NCI-H69 (cell line): ENCODE measurements at regions not wholly inside any gene's neighbourhood (a gene's known extent, or its start where the extent isn't known, plus 50 kb on each side); places are given as distances from the start of the nearest gene placed in this dataset.
A peak's percentile ranks its signal among the peaks of the same experiment; 100 is the strongest.

Experiments
- DNase-seq: peaks from one replicate; lab custom pipeline; 2025; lab: John Stamatoyannopoulos, UW

DNA sequence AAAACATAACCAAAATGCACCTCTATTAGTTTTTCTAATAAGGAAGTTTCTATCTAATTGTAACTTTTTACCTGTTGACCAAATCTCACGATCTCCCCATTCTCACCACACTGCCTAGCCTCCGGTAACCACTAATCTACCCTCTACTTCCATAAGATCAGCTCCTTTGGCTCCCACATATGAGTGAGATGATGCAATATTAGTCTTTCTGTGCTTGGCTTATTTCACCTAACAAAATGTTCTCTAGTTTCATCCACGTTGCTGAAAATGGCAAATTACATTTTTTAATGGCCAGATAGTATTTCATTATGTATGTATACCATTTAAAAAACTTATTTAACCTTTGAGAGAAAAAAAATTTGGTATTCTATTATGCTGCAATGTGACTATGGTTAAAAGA lies 379.0 kb upstream of the NXPH2 start:
- peak; percentile 10 for DNase-seq

DNA sequence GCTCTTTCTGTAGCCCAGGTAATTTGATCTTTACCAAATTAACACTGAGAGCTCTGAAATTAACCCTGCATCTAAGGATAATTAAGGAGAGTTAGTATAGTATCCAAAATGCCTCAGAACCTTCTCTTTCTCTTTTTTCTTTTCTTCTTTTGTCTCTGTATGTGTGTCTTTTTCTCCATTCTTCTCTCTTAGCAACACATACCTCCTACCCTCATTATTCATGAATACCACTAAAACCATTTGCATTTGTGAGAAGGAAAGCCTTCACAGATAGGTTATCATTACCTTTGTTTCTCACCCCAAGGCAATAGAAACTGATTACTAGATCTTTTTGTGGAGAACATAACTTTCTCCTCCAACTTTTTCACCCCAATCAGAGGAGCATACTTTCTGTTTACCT lies 376.5 kb upstream of the NXPH2 start:
- peak; percentile 52 for DNase-seq

DNA sequence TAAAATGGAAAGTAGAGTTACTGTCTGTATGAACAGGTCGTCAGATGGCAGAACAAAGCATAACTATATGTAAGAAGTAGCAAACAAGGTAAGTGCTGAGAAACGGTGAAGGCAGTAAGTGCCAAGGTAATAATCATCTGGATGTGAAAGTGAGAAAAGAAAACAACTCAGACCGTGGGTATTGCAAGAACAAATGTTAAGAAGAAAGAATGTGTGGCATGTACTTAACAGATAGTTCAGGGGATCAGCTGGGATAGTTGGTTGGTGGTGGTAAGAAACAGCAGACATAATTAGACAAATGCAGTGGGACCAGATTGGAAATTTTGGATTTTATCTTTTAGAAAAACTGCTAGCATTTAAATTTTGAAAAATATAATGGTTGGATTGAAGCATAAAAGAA lies 375.8 kb upstream of the NXPH2 start:
- peak; percentile 71 for DNase-seq

DNA sequence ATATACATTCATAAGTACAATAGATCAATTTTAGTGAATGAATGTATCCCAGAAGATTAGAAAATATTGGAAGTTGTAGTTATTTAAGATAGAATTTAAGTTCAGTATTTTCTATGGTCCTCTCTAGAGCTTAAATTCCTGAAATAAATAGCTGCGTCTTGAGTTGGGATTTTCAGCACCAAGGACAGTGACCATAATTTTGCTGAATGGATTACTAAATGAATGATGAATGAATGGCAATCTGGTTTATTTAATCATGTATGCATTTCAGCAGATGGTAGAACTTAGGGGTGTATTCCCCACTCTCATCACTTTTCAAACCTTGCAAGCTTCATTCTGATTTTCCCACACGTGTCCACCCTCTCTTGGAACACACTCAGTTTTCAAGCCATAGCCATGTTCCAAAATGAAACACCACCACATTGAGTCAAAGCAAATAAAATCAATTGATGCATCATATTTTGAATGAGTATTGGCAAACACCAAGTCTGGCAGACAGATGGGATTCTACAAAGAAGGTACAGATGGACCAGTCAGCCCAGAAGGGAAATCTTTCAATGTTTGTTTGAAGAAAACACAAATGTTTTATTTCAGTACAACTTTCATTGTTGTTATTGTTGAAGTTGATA lies 362.2 kb upstream of the NXPH2 start:
- DNase-seq: peak; percentile 64

DNA sequence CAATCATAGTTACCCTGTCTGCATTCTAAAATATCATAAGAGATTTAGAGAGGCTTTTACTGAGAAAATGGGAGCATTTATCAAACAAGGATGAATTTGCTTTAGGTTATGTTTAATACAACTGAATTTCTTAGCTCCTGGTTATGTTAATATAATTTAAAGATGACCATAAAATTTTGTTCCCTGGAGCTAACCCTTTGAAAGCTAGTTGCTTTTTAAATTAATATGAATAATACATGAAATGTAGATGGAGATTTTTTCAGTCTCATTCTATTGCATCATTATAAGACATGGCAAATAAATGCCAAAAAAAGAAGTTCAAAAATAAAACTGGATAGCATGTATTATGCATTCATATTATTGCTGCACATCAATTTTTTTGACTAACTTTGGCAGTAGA lies 344.1 kb upstream of the NXPH2 start:
- no peak for DNase-seq

DNA sequence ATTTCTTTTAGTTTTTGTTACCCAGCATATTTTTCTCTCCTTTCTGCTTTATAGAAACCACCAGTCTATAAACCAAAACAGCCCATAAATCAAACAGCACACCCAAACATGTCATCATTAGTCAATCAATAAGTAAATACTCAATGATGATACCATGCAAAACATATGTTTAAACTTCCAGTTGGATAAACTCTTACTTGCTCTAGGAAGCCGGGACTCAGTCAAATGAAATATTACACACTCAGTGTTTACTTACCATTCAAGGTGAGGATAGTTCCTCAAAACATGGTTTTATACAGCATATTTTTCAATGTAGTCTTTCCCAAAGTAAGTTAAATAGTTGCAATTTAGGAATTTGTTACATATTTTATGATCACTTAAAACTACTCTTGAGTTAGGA lies 343.6 kb upstream of the NXPH2 start:
- DNase-seq: no peak

DNA sequence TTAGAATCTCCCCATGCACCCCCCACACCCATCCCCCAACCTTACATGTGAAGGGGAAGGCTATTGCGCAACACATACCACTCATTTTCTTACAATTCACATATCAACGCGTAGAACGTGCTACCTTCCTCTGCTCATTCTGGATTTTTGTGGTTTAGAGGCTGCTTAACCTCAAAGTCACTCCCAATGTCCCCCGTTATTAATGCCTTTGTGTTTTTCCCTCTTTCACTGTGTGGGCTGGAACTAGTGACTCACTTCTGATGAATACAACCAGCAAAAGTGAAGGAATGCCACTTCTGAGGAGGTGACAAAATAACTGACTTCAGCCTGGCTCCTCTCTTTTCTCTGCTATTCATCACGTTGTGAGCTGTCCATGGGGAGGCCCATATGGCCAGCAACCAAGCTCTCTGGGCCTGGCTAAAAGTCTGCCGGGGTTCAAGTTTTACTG lies 342.5 kb upstream of the NXPH2 start:
- no peak for DNase-seq

DNA sequence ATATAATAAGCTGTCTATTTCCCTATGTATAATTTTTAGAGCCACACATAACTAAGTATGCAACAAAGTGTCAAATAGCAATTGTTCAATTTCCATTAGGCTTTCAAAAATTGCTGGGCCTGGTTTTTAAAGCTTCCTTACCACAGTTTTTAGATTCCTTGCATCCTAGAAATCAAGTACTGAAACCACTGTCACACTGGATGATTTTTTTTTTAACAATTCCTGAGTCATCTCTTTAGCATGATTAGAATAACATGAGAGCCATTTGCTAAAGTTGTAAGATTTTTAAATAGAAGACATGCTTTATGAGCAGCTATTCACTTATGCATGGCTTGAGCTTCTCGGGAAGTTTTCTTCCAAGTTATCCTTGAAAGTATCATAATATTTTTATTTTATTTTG lies 319.5 kb upstream of the NXPH2 start:
- no peak for DNase-seq

DNA sequence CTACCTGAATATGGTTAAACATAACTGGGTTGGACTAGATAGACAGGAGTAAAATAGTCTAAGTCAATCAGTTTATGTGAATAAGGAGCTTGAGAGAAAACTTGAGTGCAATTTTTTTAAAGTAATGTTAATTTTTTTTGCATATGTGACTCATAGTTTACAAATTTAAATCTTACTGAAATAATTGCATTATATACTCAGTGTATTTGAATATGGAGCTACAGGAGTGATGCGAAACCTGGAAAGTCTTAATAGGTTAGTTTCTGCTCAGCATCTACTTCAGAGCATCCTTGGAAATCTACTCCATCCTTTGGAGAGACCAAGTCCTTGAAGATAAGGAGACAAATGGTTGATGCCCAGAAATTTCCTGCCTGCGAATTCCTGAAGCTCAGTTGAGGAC lies 318.8 kb upstream of the NXPH2 start:
- no peak for DNase-seq

DNA sequence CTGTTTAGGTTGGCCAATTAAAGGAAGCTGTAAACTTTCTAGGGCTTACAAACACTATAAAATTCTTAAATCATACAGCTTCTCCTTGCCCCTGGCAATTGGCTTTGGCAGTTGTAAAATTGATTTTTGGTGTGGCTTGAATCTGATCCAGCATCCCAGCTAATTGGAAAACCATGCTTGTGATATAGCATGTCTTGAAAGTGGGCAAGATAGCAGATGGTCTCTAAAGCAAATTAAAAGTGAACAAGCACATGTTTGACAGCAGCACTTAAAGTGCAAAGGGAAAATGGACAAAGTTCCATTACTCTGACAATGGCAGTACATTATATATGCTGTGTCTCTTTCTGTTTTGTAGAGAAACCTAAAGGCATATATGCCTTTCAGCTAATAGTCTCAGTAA lies 302.9 kb upstream of the NXPH2 start:
- peak; percentile 44 for DNase-seq

DNA sequence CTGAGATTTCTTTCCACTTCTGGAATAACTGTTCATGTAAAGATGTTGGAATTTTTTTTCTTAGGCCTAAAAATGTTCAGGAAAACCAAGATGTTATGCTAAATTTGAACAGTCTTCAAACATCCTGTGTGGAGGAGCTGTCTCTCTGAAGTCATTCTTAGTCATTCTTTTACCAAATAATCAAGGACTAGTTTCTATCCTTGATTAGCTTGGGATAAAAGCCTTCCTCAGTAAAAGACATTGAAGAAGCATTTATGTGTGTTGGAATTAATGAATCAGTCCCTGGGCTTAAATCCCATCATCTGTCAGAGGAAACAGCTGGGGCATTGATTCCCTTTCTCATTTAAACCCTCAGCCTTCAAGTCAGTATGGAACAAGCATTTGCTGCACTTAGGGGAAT lies 300.1 kb upstream of the NXPH2 start:
- no peak for DNase-seq

DNA sequence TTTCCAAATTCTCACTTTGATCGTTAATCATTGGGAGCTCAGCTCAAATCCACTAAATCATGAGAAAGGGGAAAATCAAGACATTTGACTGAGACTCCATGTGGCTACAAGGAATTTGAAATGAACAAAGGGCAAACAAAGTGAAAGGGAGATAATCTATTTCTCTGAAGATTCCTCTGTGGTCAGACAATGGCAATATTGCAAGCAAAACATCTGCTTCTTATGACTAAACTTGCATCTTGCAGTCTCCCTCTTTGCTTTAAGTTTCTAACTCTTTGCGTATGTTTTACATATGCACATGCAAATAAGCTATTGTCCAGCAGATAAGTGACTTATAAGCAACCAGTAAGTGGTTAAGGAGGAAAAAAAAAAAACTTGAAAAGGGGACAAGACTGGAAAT lies 299.1 kb upstream of the NXPH2 start:
- DNase-seq: no peak

DNA sequence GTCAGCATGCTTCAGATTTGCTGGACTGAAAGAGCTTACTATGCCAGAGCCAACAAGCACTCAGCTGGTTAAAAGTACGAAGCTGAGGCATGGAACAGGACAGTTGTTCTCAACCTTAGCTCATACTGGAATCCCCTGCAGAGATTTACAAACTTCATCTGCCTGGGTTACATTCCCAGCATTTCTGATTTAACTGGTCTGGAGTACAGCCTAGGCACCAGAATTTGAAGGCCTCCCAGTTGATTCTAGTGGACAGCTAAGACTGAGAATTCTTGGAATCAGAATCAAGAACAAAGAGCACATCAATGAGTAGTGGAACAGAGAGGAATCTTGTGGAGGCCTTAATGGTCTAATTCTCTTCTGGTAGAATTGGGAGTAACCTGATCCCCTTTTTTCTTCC lies 298.2 kb upstream of the NXPH2 start:
- DNase-seq: no peak

DNA sequence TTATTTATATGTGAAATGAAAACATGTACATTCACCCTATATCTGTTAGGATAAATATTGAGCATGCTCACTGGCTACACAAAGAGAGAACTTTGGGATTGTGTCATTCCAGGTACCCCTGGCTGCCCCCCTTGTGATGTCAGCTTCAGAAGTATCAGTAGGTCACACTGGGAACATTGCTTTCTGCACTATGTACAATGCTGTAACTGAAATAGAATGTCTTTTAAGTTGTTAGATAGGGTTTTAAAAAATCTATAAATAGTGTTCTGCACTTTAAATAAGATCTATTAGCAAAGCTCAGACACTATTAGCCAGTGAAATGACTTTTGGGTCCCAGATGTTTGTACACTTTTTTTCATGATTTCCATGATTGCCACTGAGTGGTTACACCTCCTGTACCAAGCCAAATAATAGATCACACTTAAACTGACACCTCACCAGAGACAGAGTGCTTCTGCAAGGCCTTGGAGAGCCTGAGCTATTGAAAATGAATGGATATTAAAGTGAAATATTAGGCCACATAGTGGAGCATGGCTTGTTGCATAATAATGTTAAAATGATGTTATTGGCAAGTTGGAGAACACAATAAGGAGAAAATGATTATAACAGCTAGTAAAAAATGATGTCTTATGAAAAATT lies 297.0 kb upstream of the NXPH2 start:
- peak; percentile 12 for DNase-seq

DNA sequence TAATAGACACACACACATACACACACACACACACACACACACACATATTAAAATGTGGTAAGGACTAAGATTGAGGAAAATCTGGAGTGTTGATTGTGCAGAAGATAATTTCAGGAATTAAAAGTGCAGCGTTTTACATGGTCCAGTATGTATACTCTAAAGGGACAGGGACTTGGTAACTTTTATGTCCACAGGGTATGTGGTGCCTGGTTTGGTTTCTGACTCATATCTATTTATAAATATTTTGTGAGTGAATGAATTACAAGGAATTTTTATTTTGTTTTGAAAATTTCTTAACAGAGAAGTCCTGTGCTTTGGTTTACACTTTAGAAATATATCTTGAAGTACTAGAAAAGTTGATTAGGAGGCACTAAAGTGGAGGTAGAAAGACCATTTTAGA lies 287.7 kb upstream of the NXPH2 start:
- no peak for DNase-seq

DNA sequence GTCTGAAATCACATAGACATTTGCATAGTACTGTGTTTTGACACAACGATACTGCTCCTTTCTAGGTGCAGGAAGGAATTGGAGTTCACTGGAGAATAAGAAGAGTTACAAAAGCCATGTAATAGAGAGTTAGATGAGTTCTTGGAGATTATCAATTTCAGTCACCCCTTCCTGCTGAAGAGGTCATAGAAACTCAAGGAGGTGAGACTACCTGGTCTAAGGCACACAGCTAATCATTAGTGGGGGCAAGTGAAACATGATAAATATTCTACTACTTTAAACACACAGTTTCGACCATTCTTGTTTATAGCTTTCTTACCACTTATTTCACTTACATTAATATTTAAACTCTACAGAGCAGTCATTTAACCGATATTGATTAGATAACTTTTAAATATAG lies 286.9 kb upstream of the NXPH2 start:
- no peak for DNase-seq

DNA sequence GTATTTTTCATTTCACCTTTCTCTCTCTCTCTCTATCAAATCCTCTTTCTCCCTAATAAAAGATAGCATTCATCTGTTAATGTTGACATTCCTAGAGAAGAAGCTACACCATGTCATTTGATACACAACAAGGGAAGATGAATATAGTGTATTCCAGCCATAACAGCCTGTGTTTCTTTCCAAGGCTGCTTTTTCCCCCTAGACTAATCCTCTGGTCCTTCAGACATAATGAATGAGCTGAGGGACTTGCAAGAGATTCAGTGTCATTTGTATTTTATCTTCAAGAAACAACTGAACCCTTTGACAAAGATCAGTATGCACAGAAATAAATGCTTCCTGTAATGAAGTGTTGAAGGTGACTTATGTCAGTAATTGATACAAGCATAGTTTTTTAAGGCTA lies 284.0 kb upstream of the NXPH2 start:
- peak; percentile 5 for DNase-seq

DNA sequence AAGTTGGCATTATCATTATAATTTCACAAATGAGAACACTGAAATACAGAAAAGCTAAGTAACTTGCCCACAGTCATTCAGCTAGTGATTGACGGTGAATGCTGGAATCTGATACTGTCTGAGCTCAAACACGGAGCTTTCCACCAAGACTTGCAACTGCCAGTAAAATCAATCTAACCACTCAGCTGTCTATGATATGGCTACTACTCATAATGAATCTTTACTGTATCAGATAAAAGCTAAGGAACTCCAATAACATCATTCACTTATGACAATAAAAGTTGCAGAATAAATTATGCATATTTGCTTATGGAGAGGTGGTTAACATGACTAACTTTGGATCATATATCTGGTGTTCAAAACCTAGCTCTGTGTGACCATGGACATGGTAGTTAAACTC lies 279.4 kb upstream of the NXPH2 start:
- DNase-seq: peak; percentile 3

DNA sequence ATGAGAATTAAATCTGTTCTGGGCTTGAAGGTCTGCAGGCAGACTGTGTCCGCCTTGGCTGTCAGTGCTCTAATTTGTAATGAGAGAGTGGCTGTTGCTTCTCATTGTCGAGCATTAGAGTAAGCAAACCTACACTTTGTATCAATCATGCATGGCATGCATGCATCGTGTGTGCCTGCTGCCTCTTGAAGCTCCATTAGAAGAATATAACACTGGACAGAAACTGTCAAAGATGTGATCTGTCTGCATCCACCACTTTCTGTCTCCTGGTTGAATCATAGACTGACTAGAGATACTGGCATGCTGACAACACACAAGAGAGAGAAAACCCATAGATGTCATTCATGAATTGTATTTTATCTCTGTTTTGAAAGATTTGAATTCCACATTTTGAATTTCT lies 275.0 kb upstream of the NXPH2 start:
- DNase-seq: peak; percentile 22

DNA sequence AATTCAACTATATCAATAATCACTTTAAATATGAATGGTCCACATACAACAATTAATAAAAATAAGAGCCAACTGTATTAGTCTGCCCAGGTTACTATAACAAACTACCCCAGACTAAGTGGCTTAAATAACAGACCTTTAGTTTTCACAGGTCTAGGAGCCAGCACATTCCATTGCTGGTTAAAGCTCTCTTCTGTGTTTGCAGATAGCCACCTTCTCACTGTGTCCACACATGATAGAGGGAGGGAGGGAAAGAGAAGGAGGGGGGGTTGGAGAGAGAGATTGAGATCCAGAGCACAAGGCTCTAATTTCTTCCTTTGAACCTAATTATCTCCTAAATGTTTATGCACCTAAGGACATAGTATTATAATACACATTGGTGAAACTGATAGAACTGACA lies 267.8 kb upstream of the NXPH2 start:
- no peak for DNase-seq

DNA sequence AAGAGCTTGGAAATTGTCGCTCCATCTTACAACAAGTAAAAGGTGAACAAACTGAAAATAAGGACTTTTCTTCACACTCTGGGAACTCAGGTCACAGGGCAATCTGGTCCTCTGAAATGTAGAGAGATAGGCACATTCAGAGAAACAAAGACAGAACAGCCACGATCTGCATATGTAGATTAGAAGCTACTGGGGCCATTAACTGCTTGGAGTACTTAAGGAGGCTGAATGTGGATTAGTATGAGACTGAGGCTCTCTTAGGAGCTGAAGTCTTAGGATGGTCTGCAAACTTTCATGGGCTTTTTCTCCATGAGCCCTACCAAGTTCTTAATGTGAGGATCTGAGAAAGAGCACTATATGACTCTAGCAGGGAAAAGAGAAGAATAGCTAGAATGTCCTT lies 265.3 kb upstream of the NXPH2 start:
- no peak for DNase-seq

DNA sequence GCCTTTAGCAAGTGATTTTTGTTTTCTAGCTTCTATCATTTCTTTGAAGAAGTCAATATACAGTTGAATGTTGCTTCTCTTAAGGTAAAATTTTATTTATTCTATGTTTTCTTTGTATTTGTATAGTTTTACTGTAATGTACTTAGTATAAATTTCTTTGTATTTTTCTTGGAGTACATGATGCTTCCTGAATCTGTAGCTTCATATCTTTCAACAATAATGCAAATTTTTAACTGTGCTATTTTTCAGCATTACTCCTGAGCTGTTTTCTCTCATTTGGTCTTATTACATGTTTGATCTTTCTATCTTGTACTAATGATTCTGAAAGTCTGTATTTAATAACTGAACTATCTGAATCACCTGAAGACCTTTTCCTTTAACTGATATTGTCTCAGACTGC lies 253.9 kb upstream of the NXPH2 start:
- DNase-seq: no peak

DNA sequence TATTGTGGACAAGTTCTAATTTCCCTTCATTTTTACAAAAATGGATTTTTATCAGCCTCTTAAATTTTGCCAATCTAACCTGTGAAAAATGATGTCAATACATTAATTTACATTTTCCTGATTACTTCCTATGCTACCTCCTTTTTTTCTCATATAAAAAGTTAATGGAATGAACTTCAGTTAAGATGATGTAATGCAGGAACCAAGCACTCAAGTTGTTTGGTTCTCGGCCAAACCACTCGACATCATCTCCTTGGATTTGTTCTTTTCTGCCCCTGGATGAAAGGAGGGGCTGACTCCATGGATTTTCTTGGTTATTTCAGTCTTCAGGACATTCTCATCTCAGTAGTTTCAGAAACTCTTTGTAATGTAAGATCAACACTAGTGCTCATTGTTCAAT lies 253.1 kb upstream of the NXPH2 start:
- peak; percentile 1 for DNase-seq

DNA sequence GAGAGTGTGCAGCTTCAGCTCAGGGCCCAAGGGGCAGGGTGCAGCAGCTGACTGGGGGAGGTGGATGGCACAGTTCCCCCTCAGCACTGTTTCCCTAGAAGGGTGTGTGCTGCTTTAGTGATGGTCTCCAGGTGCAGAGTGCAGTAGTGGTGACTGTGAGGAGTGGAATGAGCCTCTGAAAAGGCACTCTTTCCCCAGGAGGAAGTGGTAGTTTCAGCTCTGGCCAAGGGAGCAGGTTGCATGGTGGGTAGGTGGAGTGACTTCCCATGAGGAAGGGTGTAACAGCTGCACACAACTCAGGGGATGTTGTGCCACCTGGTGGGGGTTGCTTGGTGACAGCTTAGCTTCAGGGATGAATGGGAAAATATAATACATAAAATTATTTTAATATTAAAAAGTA lies 251.5 kb upstream of the NXPH2 start:
- peak; percentile 75 for DNase-seq
